NCI-H2081 (cell line): ENCODE measurements at regions not wholly inside any gene's neighbourhood (a gene's known extent, or its start where the extent isn't known, plus 50 kb on each side); places are given as distances from the start of the nearest gene placed in this dataset.

Experiments used
- DNase-seq, 2 experiments: peaks; one replicate each; lab custom pipeline; 2025; lab: John Stamatoyannopoulos, UW

- no peak for DNase-seq
These were observed 257.3 kb upstream of the CXCR4 start for GRCh38 chr2:136375017-136375901.

DNA sequence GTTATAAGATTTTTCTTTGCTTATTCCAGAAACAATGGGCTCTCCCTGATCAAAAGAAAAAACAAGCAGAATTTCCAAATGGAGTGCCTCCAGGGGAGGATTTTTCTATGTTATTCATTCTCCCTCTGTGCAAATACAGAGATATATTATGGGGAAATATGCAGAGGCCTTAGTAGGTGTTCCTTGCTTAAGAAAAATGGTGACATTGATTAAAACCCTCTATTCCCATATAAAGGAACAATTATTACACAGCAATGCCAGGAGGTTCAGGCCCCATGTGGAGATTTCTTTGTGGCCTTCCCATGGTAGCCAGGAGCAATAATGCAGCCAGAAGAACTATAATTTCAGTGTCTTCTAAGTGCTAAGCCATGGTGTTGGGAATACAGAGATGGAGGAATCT lies 255.9 kb upstream of the CXCR4 start:
- peak; percentile 23 to 35 for DNase-seq

DNA sequence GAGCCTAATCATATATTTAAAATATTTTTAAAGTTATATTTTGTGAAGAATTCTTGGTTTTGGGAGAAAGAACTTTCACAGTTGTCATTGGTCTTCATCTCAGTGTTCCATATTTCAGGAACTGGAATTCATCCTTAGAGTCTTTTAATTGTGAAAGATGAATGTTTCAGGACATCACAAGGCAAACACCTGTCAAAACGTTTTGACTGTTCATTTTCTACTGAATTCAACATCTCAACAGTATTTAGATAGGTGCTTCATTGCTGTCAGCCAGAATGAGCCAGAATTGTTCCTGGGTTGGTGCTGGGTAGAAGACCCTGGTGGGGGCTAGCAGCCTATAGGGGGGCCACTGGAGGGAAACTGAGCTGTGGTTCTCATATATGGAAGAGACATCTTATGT lies 255.1 kb upstream of the CXCR4 start:
- DNase-seq, result no peak

- peak in 1 of 2 experiments; percentile 31 for DNase-seq
These were observed 246.0 kb upstream of the CXCR4 start for GRCh38 chr2:136363900-136364299.

DNA sequence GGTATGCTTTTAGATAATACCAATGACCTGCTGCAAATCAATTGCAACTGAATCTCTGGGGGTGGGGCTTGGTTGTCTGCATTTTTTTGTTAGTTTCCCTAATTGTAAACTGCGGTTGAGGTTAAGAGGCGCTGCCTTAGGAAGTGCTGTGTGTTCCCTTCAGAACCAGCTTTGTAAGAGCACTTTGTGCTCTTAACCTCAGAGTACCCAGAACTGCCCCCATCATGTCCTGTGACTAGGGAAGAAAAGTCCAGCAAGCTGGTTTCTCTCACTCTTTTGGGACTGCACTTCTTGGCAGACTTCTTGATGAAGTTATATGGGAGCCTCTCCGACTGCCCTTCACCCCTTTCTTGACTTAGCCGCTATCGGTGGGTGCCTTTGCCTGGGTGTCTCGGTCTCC lies 245.5 kb upstream of the CXCR4 start:
- DNase-seq, result no peak

GRCh38 chr2:136362676-136363390 lies 244.9 kb upstream of the CXCR4 start:
- no peak for DNase-seq

DNA sequence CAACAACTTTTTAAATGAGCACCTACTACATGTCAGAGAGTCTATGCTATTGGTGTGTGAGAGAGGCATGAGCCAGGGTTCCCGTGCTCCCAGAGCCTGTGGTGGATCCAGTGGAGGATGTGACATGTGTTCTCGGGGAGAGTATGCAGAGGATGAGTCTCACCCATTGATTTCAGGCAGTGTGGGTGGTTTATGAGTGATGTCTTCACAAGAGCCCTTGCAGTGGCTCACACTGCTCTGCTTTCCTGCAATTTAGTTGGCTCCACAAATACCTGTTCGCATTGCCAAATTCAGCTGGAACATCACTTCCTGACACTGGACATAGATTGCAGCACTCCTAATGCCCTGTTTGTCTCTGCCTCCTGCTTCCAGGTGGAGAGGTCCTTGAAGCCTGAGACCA lies 243.6 kb upstream of the CXCR4 start:
- no peak for DNase-seq

DNA sequence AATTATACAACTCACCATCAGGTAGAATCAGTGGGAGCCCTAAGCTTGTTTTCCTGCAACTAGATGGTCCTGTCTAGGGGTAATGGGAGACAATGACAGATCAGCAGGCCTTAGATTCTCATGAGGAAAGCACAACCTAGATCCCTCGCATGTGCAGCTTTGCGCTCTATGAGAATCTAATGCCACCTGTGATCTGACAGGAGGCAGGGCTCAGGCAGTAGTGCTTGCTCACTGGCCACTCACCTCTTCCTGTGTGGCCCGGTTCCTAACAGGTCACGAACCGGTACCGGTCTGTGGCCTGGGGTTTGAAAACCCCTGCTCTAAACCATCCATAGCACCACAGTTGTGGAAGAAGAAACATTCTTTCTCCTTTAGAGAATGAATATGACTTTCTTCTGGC lies 242.8 kb upstream of the CXCR4 start:
- no peak for DNase-seq

- no peak for DNase-seq
These were observed 241.4 kb upstream of the CXCR4 start for GRCh38 chr2:136359121-136359965.

DNA sequence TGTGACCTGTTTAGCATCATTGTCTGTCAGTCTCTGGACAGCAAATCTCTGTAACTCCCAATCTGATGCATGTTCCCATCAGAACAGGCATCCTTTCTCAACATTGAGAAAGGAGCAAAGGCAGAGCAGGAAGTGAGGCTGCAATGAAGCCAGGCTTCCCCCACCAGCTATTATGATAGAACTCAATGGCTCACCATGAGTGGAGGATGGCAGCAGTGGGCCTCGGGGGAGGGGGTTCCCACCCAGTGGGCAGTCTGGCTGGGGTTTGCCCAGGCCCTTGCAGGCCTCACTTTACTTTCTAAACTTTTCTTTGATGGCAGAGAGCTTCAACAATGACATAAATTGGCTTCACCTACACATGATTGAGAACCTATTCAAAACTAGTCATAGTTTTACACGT lies 240.6 kb upstream of the CXCR4 start:
- no peak for DNase-seq

DNA sequence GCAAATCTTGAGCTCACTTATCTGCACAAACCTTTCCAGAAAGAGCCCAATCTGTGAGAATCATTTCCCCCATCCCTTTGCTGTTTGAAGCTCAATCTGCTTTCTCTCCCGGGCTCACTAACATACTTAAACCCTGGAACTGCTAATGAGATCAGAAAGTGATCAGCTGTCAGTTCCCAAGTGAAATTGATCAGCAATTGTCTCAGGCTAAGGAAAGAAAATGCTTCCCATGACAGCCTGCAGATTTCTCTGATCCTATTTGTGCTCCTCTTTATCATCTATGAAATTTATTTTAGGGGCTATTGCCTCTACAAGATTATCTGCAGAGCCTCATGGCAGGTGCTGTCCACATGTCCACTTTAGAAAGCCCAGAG lies 239.0 kb upstream of the CXCR4 start:
- DNase-seq, result no peak

GRCh38 chr2:136356125-136357006 lies 238.4 kb upstream of the CXCR4 start:
- no peak for DNase-seq

DNA sequence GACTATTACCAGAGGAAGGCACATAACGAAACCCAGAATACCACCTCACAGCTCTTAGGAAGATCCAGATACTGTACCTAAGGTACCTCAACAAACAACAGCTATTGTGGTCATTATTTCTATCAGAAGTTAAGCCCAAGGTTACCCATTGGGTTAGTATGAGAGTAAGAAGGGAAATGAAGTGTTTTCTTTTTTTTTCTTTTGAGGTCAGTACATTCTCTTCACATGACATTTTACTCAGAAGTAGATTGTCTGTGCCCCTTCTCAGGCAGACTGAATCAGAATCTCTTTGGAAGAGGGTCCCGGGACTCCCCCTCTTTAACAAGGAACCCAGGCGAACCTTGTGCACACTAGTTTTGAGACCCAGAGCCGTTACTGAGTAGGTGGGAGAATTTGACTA lies 233.7 kb upstream of the CXCR4 start:
- DNase-seq, result no peak

- no peak for DNase-seq
These were observed 230.0 kb upstream of the CXCR4 start for GRCh38 chr2:136347981-136348380.

- DNase-seq, result no peak
These were observed 226.4 kb upstream of the CXCR4 start for GRCh38 chr2:136344339-136344738.

DNA sequence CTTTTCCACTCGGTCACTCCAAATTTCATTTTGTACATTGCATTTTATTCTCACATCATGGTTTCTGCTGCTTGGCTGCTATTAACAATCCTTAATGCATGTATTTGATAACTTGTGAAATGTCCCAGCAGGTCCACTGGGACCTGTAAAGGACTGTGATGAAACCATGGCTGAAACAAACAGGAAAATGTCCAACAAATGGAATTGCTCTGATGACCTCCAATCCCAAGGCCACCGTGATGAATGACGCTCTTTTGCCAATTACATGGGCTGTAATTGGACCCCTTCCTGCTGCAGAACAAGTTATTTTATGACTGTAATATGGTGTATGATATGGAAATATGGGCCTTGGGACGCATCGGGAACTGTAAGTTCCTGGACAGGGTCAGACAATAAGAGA lies 224.2 kb upstream of the CXCR4 start:
- no peak for DNase-seq

DNA sequence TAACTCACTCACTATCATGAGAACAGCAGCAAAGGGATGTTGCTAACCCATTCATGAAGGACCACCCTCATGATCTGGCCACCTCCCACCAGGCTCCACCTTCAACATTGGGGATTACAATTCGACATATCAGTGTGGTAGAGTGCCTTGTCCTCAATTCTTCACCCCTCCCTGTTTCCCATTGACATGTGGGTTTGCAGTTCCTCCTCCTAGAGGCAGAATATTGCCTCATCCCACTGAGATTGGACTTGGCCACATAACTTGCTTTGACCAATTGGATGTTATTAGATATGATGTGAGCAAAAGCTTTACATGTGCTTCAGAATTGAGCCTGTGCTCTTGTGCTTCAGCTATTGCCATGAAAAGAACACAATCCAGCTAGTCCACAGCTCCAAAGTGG lies 217.0 kb upstream of the CXCR4 start:
- DNase-seq, result no peak

GRCh38 chr2:136332436-136333095 lies 214.6 kb upstream of the CXCR4 start:
- no peak for DNase-seq

DNA sequence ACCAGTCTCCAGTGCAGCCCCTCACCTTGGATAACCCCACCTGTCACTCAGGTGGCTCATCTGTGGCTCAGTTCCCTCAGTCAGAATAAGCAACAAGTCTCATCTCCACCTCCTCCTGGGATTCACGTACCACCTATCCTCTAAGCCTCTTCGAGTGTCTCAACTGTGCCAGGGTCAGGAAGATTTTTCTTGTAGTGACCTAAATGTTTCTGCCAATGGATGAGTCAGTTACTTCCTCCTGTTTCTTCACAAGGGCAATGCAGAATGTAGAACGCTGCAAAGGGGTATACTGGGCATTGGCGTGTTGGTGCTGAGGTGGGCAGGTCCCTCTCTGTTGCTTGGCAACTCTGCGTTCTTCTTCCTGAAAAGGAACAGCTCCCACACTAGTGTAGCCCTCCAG lies 213.3 kb upstream of the CXCR4 start:
- no peak for DNase-seq

- no peak for DNase-seq
These were observed 210.4 kb upstream of the CXCR4 start for GRCh38 chr2:136328207-136328795.
